ENCODE measurements at regions not wholly inside any gene's neighbourhood (a gene's known extent, or its start where the extent isn't known, plus 50 kb on each side); places are given as distances from the start of the nearest gene placed in this dataset.
"Not testable (repeated sequence)": the region's sequence is repeated elsewhere in the genome, so short reads cannot be mapped to it uniquely, and the experiment has no call there.

DNA sequence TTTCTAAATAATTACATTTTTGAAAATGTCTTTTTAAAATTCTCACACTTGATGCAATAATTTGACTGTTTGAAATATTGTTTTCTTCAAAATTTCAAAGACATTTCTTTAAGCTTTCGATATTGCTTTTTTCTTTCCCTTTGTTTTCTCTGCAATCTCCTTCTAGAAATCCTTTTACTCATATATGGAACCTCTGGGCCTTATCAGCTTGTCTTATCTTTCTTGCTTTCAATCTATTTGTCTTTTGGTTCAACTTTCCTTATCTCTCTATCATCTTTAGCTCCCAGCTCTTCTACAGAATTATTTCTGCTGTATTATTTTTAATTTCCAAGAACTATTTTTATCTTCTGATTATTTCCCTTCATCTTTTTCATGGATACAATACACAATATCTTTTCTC is 80.7 kb upstream of the DIAPH3 start:
- Histone ChIP-seq H3K56ac (ENCODE audit: extremely low read depth, insufficient read depth, low read length) (no peak overlapping the region), H3K79me1 (ENCODE audit: low read depth in 1 of 2, low read length in 2 of 2) (no peaks in the 10 kb centered on the region), H3K14ac (replicated peaks; ENCODE audit: low read depth, low read length) (no peak overlapping the region), H2AK5ac (ENCODE audit: low read depth, low read length) (no peak overlapping the region), H3K27me3 (ENCODE audit: control insufficient read depth, insufficient read depth, low read length) (no peaks in the 10 kb centered on the region), H2BK120ac (ENCODE audit: low read depth, low read length) (no peak overlapping the region), H4K8ac (ENCODE audit: low read depth in 2 of 2, low read length in 2 of 2) (no peak overlapping the region), H3K9ac (ENCODE audit: low read depth, low read length) (no peak overlapping the region), H3K4me3 (ENCODE audit: insufficient read depth, low read depth, low read length) (no peak overlapping the region), H2BK5ac (ENCODE audit: low read depth, low read length, poor library complexity, severe bottlenecking) (no peak overlapping the region), H4K5ac (ENCODE audit: low read depth, low read length) (no peak overlapping the region), H2AFZ (replicated peaks; ENCODE audit: low read length, poor library complexity) (no peak overlapping the region), H3K4ac (ENCODE audit: low read depth, low read length) (no peak overlapping the region), H3K18ac (ENCODE audit: low read depth, low read length) (no peak overlapping the region), H4K20me1 (ENCODE audit: insufficient read depth, low read length) (no peaks in the 10 kb centered on the region), H3K23ac (ENCODE audit: low read depth, low read length) (no peak overlapping the region), H3K4me2 (ENCODE audit: low read depth, low read length) (no peak overlapping the region), H3K9me1 (ENCODE audit: insufficient read depth, low read length) (no peaks in the 10 kb centered on the region), H3K4me1 (ENCODE audit: control insufficient read depth, insufficient read depth, low read length) (no peaks in the 10 kb centered on the region), H3K9me3 (ENCODE audit: control insufficient read depth, insufficient read depth, low read length) (no peaks in the 10 kb centered on the region), H4K91ac (ENCODE audit: insufficient read depth, low read depth, low read length) (no peak overlapping the region), H2AK9ac (replicated peaks; ENCODE audit: low read depth, low read length, poor library complexity) (no peak overlapping the region), H3K27ac (ENCODE audit: insufficient read depth, low read length) (no peak overlapping the region), H3K36me3 (ENCODE audit: control insufficient read depth, insufficient read depth, low read length) (no peaks in the 10 kb centered on the region), H2BK15ac (ENCODE audit: low read depth, low read length) (no peak overlapping the region), H2BK20ac (ENCODE audit: low read depth, low read length) (no peak overlapping the region)
- WGBS, 2 experiments (ENCODE audit: extremely low coverage in 2 of 2, insufficient read length in 1 of 2) = no CpG with 5 or more reads among the region's 1 CpG
- no TSS peak for BruUV-seq (replicated peaks)
- intact Hi-C loops (cut with micrococcal nuclease) = no loop called here
- ATAC-seq (ENCODE audit: low read depth) (no peak), DNase-seq (no peak)
- ChIA-PET CTCF (no interaction called here), POLR2A (ENCODE audit: unreplicated experiment) (no interaction called here)
- in situ Hi-C loops (cut with MboI; ENCODE audit: low sequenced_read_pairs) = loop anchor here (25.0 kb wide), 1 partner anchor 857 kb away; no protein-coding TSS in a partner anchor
- TF ChIP-seq RCOR1 (IDR thresholded peaks at IDR 0.05; ENCODE audit: insufficient replicate concordance, low read length) (no peak), BHLHE40 (IDR thresholded peaks at IDR 0.05; ENCODE audit: low read depth, low read length) (no peak), MAZ (IDR thresholded peaks at IDR 0.05; ENCODE audit: borderline replicate concordance, low read depth, low read length) (no peak), MXI1 (IDR thresholded peaks at IDR 0.05; ENCODE audit: borderline replicate concordance, low read depth, low read length) (no peak), CEBPB (IDR thresholded peaks at IDR 0.05; ENCODE audit: low read depth, low read length) (no peak), FOS (IDR thresholded peaks at IDR 0.05; ENCODE audit: low read depth, low read length) (no peak), MAFK (IDR thresholded peaks at IDR 0.05; ENCODE audit: low read depth, low read length) (no peak), CHD1 (IDR thresholded peaks at IDR 0.05; ENCODE audit: low read depth, low read length) (no peak), POLR2A (IDR thresholded peaks at IDR 0.05; ENCODE audit: low read depth, low read length) (no peak)
- TF ChIP-seq, protein P1, sequence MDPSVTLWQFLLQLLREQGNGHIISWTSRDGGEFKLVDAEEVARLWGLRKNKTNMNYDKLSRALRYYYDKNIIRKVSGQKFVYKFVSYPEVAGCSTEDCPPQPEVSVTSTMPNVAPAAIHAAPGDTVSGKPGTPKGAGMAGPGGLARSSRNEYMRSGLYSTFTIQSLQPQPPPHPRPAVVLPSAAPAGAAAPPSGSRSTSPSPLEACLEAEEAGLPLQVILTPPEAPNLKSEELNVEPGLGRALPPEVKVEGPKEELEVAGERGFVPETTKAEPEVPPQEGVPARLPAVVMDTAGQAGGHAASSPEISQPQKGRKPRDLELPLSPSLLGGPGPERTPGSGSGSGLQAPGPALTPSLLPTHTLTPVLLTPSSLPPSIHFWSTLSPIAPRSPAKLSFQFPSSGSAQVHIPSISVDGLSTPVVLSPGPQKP (IDR thresholded peaks at IDR 0.05; ENCODE audit: borderline replicate concordance, low read depth, low read length) = no peak
- dilution Hi-C loops (cut with HindIII; ENCODE audit: low sequenced_read_pairs, unreplicated experiment) = no loop called here

DNA sequence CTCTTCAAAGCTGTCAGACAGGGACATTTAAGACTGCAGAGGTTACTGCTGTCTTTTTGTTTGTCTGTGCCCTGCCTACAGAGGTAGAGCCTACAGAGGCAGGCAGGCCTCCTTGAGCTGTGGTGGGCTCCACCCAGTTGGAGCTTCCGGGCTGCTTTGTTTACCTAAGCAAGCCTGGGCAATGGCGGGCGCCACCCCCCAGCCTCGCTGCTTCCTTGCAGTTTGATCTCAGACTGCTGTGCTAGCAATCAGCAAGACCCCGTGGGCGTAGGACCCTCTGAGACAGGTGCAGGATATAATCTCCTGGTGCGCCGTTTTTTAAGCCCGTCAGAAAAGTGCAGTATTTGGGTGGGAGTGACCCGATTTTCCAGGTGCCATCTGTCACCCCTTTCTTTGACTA is 87.7 kb upstream of the DIAPH3 start:
- H3K9ac ChIP-seq (ENCODE audit: low read depth, low read length); in situ Hi-C loops (cut with MboI; ENCODE audit: low sequenced_read_pairs); H3K9me1 ChIP-seq (ENCODE audit: insufficient read depth, low read length); dilution Hi-C loops (cut with HindIII; ENCODE audit: low sequenced_read_pairs, unreplicated experiment); H4K20me1 ChIP-seq (ENCODE audit: insufficient read depth, low read length); H3K4me1 ChIP-seq (ENCODE audit: control insufficient read depth, insufficient read depth, low read length); H2BK15ac ChIP-seq (ENCODE audit: low read depth, low read length); ATAC-seq (ENCODE audit: low read depth); CTCF ChIA-PET; H3K4me2 ChIP-seq (ENCODE audit: low read depth, low read length); H2AK9ac ChIP-seq (replicated peaks; ENCODE audit: low read depth, low read length, poor library complexity); H3K27ac ChIP-seq (ENCODE audit: insufficient read depth, low read length); H2BK20ac ChIP-seq (ENCODE audit: low read depth, low read length); H3K56ac ChIP-seq (ENCODE audit: extremely low read depth, insufficient read depth, low read length); intact Hi-C loops (cut with micrococcal nuclease); H3K9me3 ChIP-seq (ENCODE audit: control insufficient read depth, insufficient read depth, low read length); H2AK5ac ChIP-seq (ENCODE audit: low read depth, low read length); H3K4me3 ChIP-seq (ENCODE audit: insufficient read depth, low read depth, low read length); H3K4ac ChIP-seq (ENCODE audit: low read depth, low read length); POLR2A ChIA-PET (ENCODE audit: unreplicated experiment); H2BK120ac ChIP-seq (ENCODE audit: low read depth, low read length); H3K36me3 ChIP-seq (ENCODE audit: control insufficient read depth, insufficient read depth, low read length); H3K79me1 ChIP-seq (ENCODE audit: low read depth in 1 of 2, low read length in 2 of 2); DNase-seq; BruUV-seq (replicated peaks); H3K27me3 ChIP-seq (ENCODE audit: control insufficient read depth, insufficient read depth, low read length); H3K14ac ChIP-seq (replicated peaks; ENCODE audit: low read depth, low read length); H3K23ac ChIP-seq (ENCODE audit: low read depth, low read length); H3K18ac ChIP-seq (ENCODE audit: low read depth, low read length); H2AFZ ChIP-seq (replicated peaks; ENCODE audit: low read length, poor library complexity); H4K91ac ChIP-seq (ENCODE audit: insufficient read depth, low read depth, low read length); H2BK5ac ChIP-seq (ENCODE audit: low read depth, low read length, poor library complexity, severe bottlenecking); H4K5ac ChIP-seq (ENCODE audit: low read depth, low read length); H4K8ac ChIP-seq (ENCODE audit: low read depth in 2 of 2, low read length in 2 of 2): not testable (repeated sequence)
- no CpG with 5 or more reads among the region's 10 CpGs for WGBS, 2 experiments (ENCODE audit: extremely low coverage in 2 of 2, insufficient read length in 1 of 2)

Measured in IMR-90 (cell line).